Uterus (tissue), 2 donors: ENCODE measurements at regions not wholly inside any gene's neighbourhood (a gene's known extent, or its start where the extent isn't known, plus 50 kb on each side); places are given as distances from the start of the nearest gene placed in this dataset.

ENCODE experiments used
- POLR2A ChIP-seq, 2 donors: fragments of 450-650 bp; IDR thresholded peaks; one replicate each; pipeline ENCODE4 v1.6.1; 2016; ENCODE audit warnings: antibody characterized with exemption in 2 of 2, mild to moderate bottlenecking in 1 of 2, moderate library complexity in 1 of 2
- TF ChIP-seq, protein P1 (sequence below), 4 experiments: fragments of 200-600 bp in 2 of 4; fragments of 450-650 bp in 2 of 4; sonication (generic) in 2 of 4; IDR thresholded peaks; one replicate each; pipeline ENCODE4 v1.5.1; 2016 to 2019; ENCODE audit warnings: antibody characterized with exemption in 4 of 4, mild to moderate bottlenecking in 2 of 4, moderate library complexity in 1 of 4

DNA sequence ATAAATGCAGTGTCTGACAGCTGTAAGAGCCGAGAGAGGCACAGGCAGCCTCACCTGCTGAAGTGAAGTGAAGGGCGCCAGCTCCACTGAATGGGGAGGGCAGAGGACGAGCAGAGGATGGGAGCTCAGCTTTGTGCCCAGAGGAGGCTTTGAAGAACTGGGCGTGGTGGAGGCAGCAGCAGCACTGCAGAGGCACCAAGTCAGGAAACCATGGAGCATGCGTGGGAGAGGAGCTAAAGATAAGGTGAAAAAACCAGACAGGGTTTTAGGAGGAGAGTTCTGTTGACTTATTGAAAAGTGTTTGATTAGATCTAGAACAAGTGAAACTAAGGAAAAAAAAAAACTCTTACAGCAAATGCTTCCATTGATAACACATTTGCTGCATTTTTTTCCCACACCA lies 216.4 kb downstream of the CXCL12 start:
- TF ChIP-seq, protein P1, sequence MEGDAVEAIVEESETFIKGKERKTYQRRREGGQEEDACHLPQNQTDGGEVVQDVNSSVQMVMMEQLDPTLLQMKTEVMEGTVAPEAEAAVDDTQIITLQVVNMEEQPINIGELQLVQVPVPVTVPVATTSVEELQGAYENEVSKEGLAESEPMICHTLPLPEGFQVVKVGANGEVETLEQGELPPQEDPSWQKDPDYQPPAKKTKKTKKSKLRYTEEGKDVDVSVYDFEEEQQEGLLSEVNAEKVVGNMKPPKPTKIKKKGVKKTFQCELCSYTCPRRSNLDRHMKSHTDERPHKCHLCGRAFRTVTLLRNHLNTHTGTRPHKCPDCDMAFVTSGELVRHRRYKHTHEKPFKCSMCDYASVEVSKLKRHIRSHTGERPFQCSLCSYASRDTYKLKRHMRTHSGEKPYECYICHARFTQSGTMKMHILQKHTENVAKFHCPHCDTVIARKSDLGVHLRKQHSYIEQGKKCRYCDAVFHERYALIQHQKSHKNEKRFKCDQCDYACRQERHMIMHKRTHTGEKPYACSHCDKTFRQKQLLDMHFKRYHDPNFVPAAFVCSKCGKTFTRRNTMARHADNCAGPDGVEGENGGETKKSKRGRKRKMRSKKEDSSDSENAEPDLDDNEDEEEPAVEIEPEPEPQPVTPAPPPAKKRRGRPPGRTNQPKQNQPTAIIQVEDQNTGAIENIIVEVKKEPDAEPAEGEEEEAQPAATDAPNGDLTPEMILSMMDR (IDR thresholded peaks at IDR 0.05): no peak
- TF ChIP-seq POLR2A (IDR thresholded peaks at IDR 0.05): no peak
